K562 (cell line): ENCODE measurements at regions not wholly inside any gene's neighbourhood (a gene's known extent, or its start where the extent isn't known, plus 50 kb on each side); places are given as distances from the start of the nearest gene placed in this dataset.

Source experiments
- BDP1 ChIP-seq: IDR thresholded peaks from 3 replicates; pipeline ENCODE4 v1.6.1; 2011; ENCODE audit not compliant: insufficient read length, insufficient read depth
- CBX1 ChIP-seq: sonication (generic); IDR thresholded peaks from 2 replicates; pipeline ENCODE4 v1.6.1; 2016; ENCODE audit warnings: antibody characterized with exemption, low read depth, mild to moderate bottlenecking
- CHD4 ChIP-seq: fragments of 200-600 bp; sonication (generic); IDR thresholded peaks from 3 replicates; pipeline ENCODE4 v1.6.1; 2012; ENCODE audit warnings: low read depth, mild to moderate bottlenecking, mixed read lengths, low read length, inconsistent platforms; ENCODE audit not compliant: insufficient read depth, insufficient replicate concordance, poor library complexity, severe bottlenecking
- ELF4 ChIP-seq: fragments of 450-650 bp; formaldehyde crosslinking; IDR thresholded peaks from 2 replicates; pipeline ENCODE4 v1.4.0; 2022; ENCODE audit warnings: missing genetic modification characterization
- EWSR1 ChIP-seq: fragments of 450-650 bp; IDR thresholded peaks from 2 replicates; pipeline ENCODE4 v1.6.1; 2018; ENCODE audit warnings: borderline replicate concordance, mild to moderate bottlenecking, low read depth, moderate library complexity; ENCODE audit not compliant: partially characterized antibody
- FOS ChIP-seq: IDR thresholded peaks from 3 replicates; pipeline ENCODE4 v1.6.1; 2011; ENCODE audit not compliant: insufficient read length; ENCODE audit errors: extremely low read depth
- FUS ChIP-seq: fragments of 200-400 bp; formaldehyde crosslinking; optimal IDR thresholded peaks from 2 replicates; pipeline ENCODE3; 2017; ENCODE audit warnings: low read depth, low read length
- HDAC3 ChIP-seq: fragments of 450-650 bp; IDR thresholded peaks from 2 replicates; pipeline ENCODE4 v1.6.1; 2018; ENCODE audit warnings: borderline replicate concordance, mild to moderate bottlenecking, moderate library complexity; ENCODE audit not compliant: partially characterized antibody
- JUN ChIP-seq, 2 experiments: sonication (generic) in 1 of 2; formaldehyde crosslinking in 1 of 2; IDR thresholded peaks; 2 replicates each; pipeline versions ENCODE4 v1.6.1 to v1.8.0; 2012 to 2022; ENCODE audit warnings: borderline replicate concordance in 2 of 2, mild to moderate bottlenecking in 2 of 2, improper control_type of control experiment in 1 of 2, low read depth in 1 of 2, low read length in 1 of 2, missing genetic modification reagents in 1 of 2
- LEF1 ChIP-seq: fragments of 450-650 bp; IDR thresholded peaks from 2 replicates; pipeline ENCODE4 v1.6.1; 2016; ENCODE audit warnings: mild to moderate bottlenecking
- NCOA2 ChIP-seq, 2 experiments: fragments of 450-650 bp; IDR thresholded peaks; 2 replicates each; pipeline ENCODE4 v1.6.1; 2018; ENCODE audit warnings: mild to moderate bottlenecking in 2 of 2, moderate library complexity in 1 of 2; ENCODE audit not compliant: partially characterized antibody in 2 of 2
- NR3C1 ChIP-seq: sonication (generic); formaldehyde crosslinking; IDR thresholded peaks from 2 replicates; pipeline ENCODE4 v1.8.1; 2022; ENCODE audit warnings: missing genetic modification reagents
- POLR3A ChIP-seq: IDR thresholded peaks from 2 replicates; pipeline ENCODE4 v1.6.1; 2011; ENCODE audit warnings: borderline replicate concordance, mild to moderate bottlenecking, moderate library complexity; ENCODE audit not compliant: insufficient read length, insufficient read depth; ENCODE audit errors: extremely low read depth
- RFX1 ChIP-seq: fragments of 450-650 bp; IDR thresholded peaks from 2 replicates; pipeline ENCODE4 v1.6.1; 2016; ENCODE audit warnings: mild to moderate bottlenecking, moderate library complexity
- SLC30A9 ChIP-seq: fragments of 250-450 bp; sonication (Bioruptor Pico); IDR thresholded peaks from 2 replicates; pipeline ENCODE4 v1.8.0; 2022; ENCODE audit warnings: mild to moderate bottlenecking, moderate library complexity
- SOX6 ChIP-seq: fragments of 450-650 bp; IDR thresholded peaks from 2 replicates; pipeline ENCODE4 v1.6.1; 2014; ENCODE audit warnings: mild to moderate bottlenecking
- U2AF1 ChIP-seq: fragments of 200-400 bp; formaldehyde crosslinking; optimal IDR thresholded peaks from 2 replicates; pipeline ENCODE3; 2017; ENCODE audit warnings: mild to moderate bottlenecking, low read depth, low read length, moderate library complexity
- U2AF2 ChIP-seq: fragments of 200-400 bp; formaldehyde crosslinking; optimal IDR thresholded peaks from 2 replicates; pipeline ENCODE3; 2017; ENCODE audit warnings: low read depth, mild to moderate bottlenecking, low read length
- ZNF143 ChIP-seq: sonication (generic); formaldehyde crosslinking; IDR thresholded peaks from 2 replicates; pipeline ENCODE4 v1.9.0; 2022; ENCODE audit warnings: mild to moderate bottlenecking, missing genetic modification reagents
- ZNF146 ChIP-seq: IDR thresholded peaks from one replicate; pipeline ENCODE4 v1.6.1; 2018; ENCODE audit warnings: missing compliant biosample characterization; ENCODE audit not compliant: unreplicated experiment
- ZNF316 ChIP-seq: fragments of 450-650 bp; IDR thresholded peaks from 2 replicates; pipeline ENCODE4 v1.6.1; 2016
- ZNF384 ChIP-seq: IDR thresholded peaks from 2 replicates; pipeline ENCODE4 v1.6.1; 2012; ENCODE audit warnings: low read depth, low read length, improper control_type of control experiment
- ZNF766 ChIP-seq: fragments of 200-800 bp; sonication (Bioruptor generic); conservative IDR thresholded peaks from 2 replicates; pipeline ENCODE4 v1.6.1; 2016; ENCODE audit warnings: missing genetic modification characterization, missing compliant biosample characterization
- TF ChIP-seq, protein P1 (sequence below): IDR thresholded peaks from 2 replicates; pipeline ENCODE4 v1.6.1; 2011; ENCODE audit warnings: borderline replicate concordance, low read depth, mild to moderate bottlenecking, moderate library complexity, low read length; ENCODE audit not compliant: insufficient read depth, poor library complexity, severe bottlenecking
- TF ChIP-seq, protein P2 (sequence below): fragments of 450-650 bp; IDR thresholded peaks from 2 replicates; pipeline ENCODE4 v1.6.1; 2016

DNA sequence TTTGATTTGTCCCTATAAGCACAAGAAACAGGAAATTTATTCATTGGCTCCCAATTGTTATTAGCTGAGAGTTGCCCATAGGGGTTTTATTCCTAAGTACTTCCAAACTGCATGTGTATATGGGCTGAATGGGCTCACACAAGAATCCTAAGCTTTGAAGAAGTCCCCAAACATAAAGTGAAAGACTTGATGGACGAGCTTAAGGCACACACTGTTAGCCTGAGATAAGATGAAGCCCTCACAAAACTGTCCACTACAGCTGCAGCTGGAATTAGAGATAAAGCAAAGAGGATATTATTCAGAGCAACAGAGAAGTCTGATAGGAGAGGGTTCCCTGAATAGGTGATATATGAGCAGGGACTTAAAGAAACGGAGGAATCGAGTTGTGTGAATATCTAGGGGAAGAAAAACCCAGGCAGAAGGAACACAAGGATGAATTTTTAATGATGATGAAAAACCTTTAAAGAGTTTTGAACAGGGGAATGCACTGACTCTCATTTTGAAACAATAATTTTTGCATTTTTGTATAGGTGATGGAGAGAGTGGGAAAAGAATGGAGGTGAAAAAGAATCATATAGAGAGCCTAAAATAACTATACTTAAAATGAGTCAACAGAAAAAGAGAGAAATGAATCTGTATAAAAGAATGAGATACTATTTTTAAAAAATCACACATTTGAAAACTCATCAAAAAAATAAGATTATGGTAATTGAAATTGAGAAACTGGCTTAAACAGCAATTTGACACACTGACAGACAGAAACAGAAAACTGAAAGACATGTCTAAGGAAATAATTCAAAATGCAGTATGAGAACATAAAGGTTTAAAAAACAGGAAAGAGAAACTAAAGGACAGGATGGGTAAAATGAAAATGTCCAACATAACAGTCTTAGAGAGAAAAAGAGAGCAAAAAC is 133.6 kb upstream of the POGK start (continued):
- TF ChIP-seq BDP1 (no peak), CBX1 (no peak; the same call in 1 of the 2 replicates), EWSR1 (no peak), ZNF316 (peak; percentile 86), ZNF384 (peak; percentile 31; the same call in 1 of the 2 replicates), ZNF146 (CRISPR knock-in tag) (no peak), FOS (peak; percentile 7), ZNF143 (no peak), CHD4 (no peak), HDAC3 (peak; percentile 98), ELF4 (peak; percentile 84), FUS (no peak), NCOA2 (IDR thresholded peaks at IDR 0.05; ENCODE audit: partially characterized antibody in 2 of 2) (peak; percentile 78 to 94), U2AF1 (no peak), POLR3A (no peak), JUN (IDR thresholded peaks at IDR 0.05; ENCODE audit: borderline replicate concordance, low read depth, low read length) (peak; percentile 86), JUN (CRISPR knock-in tag; IDR thresholded peaks at IDR 0.05; ENCODE audit: borderline replicate concordance) (no peak), U2AF2 (no peak), RFX1 (no peak), SLC30A9 (CRISPR knock-in tag) (no peak), ZNF766 (CRISPR knock-in tag) (peak; percentile 98), LEF1 (peak; percentile 100), NR3C1 (no peak), SOX6 (peak; percentile 99)
- TF ChIP-seq, protein P1, sequence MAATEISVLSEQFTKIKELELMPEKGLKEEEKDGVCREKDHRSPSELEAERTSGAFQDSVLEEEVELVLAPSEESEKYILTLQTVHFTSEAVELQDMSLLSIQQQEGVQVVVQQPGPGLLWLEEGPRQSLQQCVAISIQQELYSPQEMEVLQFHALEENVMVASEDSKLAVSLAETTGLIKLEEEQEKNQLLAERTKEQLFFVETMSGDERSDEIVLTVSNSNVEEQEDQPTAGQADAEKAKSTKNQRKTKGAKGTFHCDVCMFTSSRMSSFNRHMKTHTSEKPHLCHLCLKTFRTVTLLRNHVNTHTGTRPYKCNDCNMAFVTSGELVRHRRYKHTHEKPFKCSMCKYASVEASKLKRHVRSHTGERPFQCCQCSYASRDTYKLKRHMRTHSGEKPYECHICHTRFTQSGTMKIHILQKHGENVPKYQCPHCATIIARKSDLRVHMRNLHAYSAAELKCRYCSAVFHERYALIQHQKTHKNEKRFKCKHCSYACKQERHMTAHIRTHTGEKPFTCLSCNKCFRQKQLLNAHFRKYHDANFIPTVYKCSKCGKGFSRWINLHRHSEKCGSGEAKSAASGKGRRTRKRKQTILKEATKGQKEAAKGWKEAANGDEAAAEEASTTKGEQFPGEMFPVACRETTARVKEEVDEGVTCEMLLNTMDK: no peak
- TF ChIP-seq, protein P2, sequence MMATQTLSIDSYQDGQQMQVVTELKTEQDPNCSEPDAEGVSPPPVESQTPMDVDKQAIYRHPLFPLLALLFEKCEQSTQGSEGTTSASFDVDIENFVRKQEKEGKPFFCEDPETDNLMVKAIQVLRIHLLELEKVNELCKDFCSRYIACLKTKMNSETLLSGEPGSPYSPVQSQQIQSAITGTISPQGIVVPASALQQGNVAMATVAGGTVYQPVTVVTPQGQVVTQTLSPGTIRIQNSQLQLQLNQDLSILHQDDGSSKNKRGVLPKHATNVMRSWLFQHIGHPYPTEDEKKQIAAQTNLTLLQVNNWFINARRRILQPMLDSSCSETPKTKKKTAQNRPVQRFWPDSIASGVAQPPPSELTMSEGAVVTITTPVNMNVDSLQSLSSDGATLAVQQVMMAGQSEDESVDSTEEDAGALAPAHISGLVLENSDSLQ: peak; percentile 93
